ENCODE measurements at regions not wholly inside any gene's neighbourhood (a gene's known extent, or its start where the extent isn't known, plus 50 kb on each side); places are given as distances from the start of the nearest gene placed in this dataset.

DNA sequence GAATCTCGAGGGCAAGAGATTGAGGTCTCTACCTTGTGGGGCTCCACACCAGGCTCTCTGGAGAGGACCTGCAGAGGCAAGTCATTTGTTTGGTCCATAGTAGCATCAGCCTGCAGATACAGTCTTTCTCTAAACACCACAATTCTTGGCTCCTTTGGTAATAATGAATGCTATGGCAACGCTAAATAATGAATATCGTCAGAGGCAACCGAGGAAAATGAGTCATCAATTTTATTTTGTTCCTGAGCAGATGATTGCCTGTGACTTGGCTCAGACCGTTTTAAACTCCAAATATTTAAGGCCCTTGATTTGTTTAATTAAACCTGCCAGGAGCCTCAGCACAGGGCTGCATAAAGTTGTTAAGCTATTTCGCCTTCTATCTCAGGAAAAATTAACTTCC is 924.1 kb upstream of the TMEM132C start:
- no peak for DNase-seq (ENCODE audit: low read depth, low spot score)
- ChIA-PET POLR2A (no interaction called here), SMC1A (ENCODE audit: uncharacterized antibody, unreplicated experiment) (no interaction called here), CTCF (no interaction called here), RAD21 (ENCODE audit: unreplicated experiment) (no interaction called here)
- no peak overlapping the region for H2AFZ ChIP-seq (ENCODE audit: control insufficient read depth, low read depth, low read length)
- no peaks in the 10 kb centered on the region for H3K4me1 ChIP-seq (ENCODE audit: control insufficient read depth, insufficient read depth, low read length)
- H4K20me1 ChIP-seq (ENCODE audit: control insufficient read depth, insufficient read depth) = no peaks in the 10 kb centered on the region
- intact Hi-C loops (cut with micrococcal nuclease; ENCODE audit: unreplicated experiment) = no loop called here
- H3K4me3 ChIP-seq = no peak overlapping the region
- no peaks in the 10 kb centered on the region; the same call in 2 of the 3 replicates for H3K9me3 ChIP-seq (replicated peaks; ENCODE audit: control insufficient read depth, insufficient read depth, low read length)
- no TSS peak for BruUV-seq (replicated peaks)
- no peak for FAIRE-seq
- in situ Hi-C loops (cut with MboI) = no loop called here
- no peak overlapping the region for H3K4me2 ChIP-seq (ENCODE audit: control insufficient read depth, insufficient read depth)
- no peaks in the 10 kb centered on the region for H3K27me3 ChIP-seq (replicated peaks in 1 of 2; ENCODE audit: control insufficient read depth in 2 of 2, insufficient read depth in 2 of 2, low read length in 1 of 2)
- H3K27ac ChIP-seq (ENCODE audit: control insufficient read depth, insufficient read depth) = no peak overlapping the region
- ATAC-seq = no peak
- H3K9ac ChIP-seq (ENCODE audit: control insufficient read depth, insufficient read depth, low read length) = no peak overlapping the region
- H3K36me3 ChIP-seq (ENCODE audit: control insufficient read depth in 2 of 2, insufficient read depth in 2 of 2, low read length in 1 of 2) = no peaks in the 10 kb centered on the region
- TF ChIP-seq PAX5 (IDR thresholded peaks at IDR 0.05; ENCODE audit: borderline replicate concordance, low read depth, low read length) = no peak
- no peak for TF ChIP-seq SREBF2 (IDR thresholded peaks at IDR 0.05; ENCODE audit: low read length)
- TF ChIP-seq JUNB (IDR thresholded peaks at IDR 0.05) = no peak
- TF ChIP-seq, protein P1, sequence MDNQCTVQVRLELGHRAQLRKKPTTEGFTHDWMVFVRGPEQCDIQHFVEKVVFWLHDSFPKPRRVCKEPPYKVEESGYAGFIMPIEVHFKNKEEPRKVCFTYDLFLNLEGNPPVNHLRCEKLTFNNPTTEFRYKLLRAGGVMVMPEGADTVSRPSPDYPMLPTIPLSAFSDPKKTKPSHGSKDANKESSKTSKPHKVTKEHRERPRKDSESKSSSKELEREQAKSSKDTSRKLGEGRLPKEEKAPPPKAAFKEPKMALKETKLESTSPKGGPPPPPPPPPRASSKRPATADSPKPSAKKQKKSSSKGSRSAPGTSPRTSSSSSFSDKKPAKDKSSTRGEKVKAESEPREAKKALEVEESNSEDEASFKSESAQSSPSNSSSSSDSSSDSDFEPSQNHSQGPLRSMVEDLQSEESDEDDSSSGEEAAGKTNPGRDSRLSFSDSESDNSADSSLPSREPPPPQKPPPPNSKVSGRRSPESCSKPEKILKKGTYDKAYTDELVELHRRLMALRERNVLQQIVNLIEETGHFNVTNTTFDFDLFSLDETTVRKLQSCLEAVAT (IDR thresholded peaks at IDR 0.05) = no peak
- no peak for TF ChIP-seq ATF7 (IDR thresholded peaks at IDR 0.05; ENCODE audit: low read depth)
- no peak for TF ChIP-seq YY1 (IDR thresholded peaks at IDR 0.05; ENCODE audit: low read depth, low read length)
- TF ChIP-seq KDM1A (IDR thresholded peaks at IDR 0.05; ENCODE audit: borderline replicate concordance) = no peak
- no peak for TF ChIP-seq MYB (IDR thresholded peaks at IDR 0.05; ENCODE audit: borderline replicate concordance, low read depth, low read length)
- TF ChIP-seq, protein P2, sequence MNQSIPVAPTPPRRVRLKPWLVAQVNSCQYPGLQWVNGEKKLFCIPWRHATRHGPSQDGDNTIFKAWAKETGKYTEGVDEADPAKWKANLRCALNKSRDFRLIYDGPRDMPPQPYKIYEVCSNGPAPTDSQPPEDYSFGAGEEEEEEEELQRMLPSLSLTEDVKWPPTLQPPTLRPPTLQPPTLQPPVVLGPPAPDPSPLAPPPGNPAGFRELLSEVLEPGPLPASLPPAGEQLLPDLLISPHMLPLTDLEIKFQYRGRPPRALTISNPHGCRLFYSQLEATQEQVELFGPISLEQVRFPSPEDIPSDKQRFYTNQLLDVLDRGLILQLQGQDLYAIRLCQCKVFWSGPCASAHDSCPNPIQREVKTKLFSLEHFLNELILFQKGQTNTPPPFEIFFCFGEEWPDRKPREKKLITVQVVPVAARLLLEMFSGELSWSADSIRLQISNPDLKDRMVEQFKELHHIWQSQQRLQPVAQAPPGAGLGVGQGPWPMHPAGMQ (IDR thresholded peaks at IDR 0.05; ENCODE audit: borderline replicate concordance) = no peak
- TF ChIP-seq, protein P3, sequence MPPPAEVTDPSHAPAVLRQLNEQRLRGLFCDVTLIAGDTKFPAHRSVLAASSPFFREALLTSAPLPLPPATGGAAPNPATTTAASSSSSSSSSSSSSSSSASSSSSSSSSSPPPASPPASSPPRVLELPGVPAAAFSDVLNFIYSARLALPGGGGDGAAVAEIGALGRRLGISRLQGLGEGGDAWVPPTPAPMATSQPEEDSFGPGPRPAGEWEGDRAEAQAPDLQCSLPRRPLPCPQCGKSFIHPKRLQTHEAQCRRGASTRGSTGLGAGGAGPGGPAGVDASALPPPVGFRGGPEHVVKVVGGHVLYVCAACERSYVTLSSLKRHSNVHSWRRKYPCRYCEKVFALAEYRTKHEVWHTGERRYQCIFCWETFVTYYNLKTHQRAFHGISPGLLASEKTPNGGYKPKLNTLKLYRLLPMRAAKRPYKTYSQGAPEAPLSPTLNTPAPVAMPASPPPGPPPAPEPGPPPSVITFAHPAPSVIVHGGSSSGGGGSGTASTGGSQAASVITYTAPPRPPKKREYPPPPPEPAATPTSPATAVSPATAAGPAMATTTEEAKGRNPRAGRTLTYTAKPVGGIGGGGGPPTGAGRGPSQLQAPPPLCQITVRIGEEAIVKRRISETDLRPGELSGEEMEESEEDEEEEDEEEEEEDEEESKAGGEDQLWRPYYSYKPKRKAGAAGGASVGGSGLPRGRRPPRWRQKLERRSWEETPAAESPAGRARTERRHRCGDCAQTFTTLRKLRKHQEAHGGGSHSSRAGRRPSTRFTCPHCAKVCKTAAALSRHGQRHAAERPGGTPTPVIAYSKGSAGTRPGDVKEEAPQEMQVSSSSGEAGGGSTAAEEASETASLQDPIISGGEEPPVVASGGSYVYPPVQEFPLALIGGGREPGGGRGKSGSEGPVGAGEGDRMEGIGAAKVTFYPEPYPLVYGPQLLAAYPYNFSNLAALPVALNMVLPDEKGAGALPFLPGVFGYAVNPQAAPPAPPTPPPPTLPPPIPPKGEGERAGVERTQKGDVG (CRISPR knock-in tag; IDR thresholded peaks at IDR 0.05) = no peak
- no peak for TF ChIP-seq KLF5 (IDR thresholded peaks at IDR 0.05; ENCODE audit: partially characterized antibody)
- no peak for TF ChIP-seq ZBED1 (IDR thresholded peaks at IDR 0.05; ENCODE audit: borderline replicate concordance)
- TF ChIP-seq NFYA (IDR thresholded peaks at IDR 0.05; ENCODE audit: borderline replicate concordance, low read depth, low read length) = no peak
- no peak for TF ChIP-seq IRF4 (IDR thresholded peaks at IDR 0.05; ENCODE audit: low read depth, low read length)
- no peak for TF ChIP-seq DPF2 (IDR thresholded peaks at IDR 0.05)
- TF ChIP-seq BCL11A (IDR thresholded peaks at IDR 0.05; ENCODE audit: low read depth, low read length) = no peak
- no peaks in the 10 kb centered on the region for H3K79me2 ChIP-seq (ENCODE audit: control insufficient read depth, insufficient read depth, low read length)
- WGBS (ENCODE audit: insufficient coverage, insufficient replicate concordance, low lambda C conversion rate, missing lambda C conversion rate) = 39% methylated on average over 6 of the region's 6 CpGs
